ENCODE measurements at regions not wholly inside any gene's neighbourhood (a gene's known extent, or its start where the extent isn't known, plus 50 kb on each side); places are given as distances from the start of the nearest gene placed in this dataset.

DNA sequence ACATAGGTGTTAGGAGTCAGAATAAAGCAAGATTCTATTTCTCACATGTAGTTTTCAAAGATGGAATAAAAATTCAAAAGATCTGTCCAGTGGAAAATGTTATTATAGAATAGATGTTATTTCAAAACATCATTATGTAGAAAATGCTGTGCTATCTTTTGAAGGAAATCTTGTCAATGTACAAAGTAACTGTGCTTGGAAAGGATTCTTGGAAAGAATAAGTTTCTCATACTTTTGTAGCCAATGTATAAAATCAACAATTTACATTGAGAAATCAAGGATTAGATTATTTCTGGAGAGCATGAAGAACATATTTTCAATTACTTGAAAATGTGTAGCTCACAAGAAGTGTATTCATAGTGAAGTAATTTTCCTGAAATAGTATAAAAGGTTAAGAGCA is 532.5 kb upstream of the MGAT4C start:
- TF ChIP-seq, protein P1, sequence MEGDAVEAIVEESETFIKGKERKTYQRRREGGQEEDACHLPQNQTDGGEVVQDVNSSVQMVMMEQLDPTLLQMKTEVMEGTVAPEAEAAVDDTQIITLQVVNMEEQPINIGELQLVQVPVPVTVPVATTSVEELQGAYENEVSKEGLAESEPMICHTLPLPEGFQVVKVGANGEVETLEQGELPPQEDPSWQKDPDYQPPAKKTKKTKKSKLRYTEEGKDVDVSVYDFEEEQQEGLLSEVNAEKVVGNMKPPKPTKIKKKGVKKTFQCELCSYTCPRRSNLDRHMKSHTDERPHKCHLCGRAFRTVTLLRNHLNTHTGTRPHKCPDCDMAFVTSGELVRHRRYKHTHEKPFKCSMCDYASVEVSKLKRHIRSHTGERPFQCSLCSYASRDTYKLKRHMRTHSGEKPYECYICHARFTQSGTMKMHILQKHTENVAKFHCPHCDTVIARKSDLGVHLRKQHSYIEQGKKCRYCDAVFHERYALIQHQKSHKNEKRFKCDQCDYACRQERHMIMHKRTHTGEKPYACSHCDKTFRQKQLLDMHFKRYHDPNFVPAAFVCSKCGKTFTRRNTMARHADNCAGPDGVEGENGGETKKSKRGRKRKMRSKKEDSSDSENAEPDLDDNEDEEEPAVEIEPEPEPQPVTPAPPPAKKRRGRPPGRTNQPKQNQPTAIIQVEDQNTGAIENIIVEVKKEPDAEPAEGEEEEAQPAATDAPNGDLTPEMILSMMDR (IDR thresholded peaks at IDR 0.05; ENCODE audit: low read length): no peak
- no peak for TF ChIP-seq EZH2 (IDR thresholded peaks at IDR 0.05; ENCODE audit: borderline replicate concordance, low read length)

All from OCI-LY1 (cell line).